ENCODE measurements at regions not wholly inside any gene's neighbourhood (a gene's known extent, or its start where the extent isn't known, plus 50 kb on each side); places are given as distances from the start of the nearest gene placed in this dataset.
A peak's percentile ranks its signal among the peaks of the same experiment; 100 is the strongest.

DNA sequence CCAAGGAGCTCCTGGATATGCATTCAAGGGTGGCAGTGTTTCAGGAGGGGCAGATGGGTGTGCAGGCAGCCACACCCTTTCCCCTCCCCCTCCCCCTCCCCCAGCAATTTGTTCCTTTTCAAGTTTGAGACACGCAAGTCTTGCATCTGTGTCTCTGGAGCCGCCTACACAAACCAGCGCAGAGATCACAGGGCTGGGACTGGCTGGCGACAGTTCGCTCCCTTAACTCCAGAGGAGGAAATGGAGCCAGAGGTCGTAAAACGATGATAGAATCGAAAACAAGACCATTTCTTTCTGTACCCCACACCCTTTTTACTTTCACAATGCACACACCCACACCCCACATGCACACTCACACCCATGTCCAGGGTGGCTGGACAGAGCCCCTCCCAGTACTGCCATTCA, 163.1 kb downstream of the LY86 start:
- no peak overlapping the region for H3K27ac Mint-ChIP-seq
- peaks cover 28% of the 10 kb centered on the region for H3K4me1 Mint-ChIP-seq (ENCODE audit: low read depth)

DNA sequence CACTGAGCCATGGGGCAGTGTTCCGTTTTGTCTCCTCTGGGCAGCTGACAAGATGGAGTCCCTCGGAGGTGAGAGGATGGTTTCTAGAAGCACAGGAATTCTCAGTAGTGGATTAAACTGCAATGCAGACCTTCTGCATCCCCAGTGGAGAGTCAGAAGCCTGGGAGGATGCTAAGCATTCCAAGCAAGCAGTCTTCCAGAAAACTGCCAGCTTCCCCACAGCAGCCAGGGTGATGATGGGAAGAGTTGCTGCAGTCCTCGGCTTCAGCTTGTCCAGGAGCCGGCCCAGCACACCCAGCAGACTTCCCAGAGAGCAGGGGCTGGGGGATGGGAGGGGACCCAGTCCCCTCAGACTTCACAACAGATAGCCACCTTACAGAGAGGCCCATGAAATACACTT, 163.6 kb downstream of the LY86 start:
- Mint-ChIP-seq H3K27ac (no peak overlapping the region), H3K9me3 (no peaks in the 10 kb centered on the region), H3K4me1 (ENCODE audit: low read depth) (peaks cover 28% of the 10 kb centered on the region), H3K4me3 (no peak overlapping the region; the same call in 1 of the 2 replicates), H3K36me3 (ENCODE audit: low read depth) (no peaks in the 10 kb centered on the region), H3K27me3 (ENCODE audit: insufficient read depth) (peaks cover 7% of the 10 kb centered on the region)
- TF ChIP-seq, protein P1, sequence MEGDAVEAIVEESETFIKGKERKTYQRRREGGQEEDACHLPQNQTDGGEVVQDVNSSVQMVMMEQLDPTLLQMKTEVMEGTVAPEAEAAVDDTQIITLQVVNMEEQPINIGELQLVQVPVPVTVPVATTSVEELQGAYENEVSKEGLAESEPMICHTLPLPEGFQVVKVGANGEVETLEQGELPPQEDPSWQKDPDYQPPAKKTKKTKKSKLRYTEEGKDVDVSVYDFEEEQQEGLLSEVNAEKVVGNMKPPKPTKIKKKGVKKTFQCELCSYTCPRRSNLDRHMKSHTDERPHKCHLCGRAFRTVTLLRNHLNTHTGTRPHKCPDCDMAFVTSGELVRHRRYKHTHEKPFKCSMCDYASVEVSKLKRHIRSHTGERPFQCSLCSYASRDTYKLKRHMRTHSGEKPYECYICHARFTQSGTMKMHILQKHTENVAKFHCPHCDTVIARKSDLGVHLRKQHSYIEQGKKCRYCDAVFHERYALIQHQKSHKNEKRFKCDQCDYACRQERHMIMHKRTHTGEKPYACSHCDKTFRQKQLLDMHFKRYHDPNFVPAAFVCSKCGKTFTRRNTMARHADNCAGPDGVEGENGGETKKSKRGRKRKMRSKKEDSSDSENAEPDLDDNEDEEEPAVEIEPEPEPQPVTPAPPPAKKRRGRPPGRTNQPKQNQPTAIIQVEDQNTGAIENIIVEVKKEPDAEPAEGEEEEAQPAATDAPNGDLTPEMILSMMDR (IDR thresholded peaks at IDR 0.05), result no peak
- DNase-seq, result no peak

More for the DNA sequence above, 163.1 kb downstream of the LY86 start:
- Mint-ChIP-seq H3K9me3 (no peaks in the 10 kb centered on the region), H3K27me3 (ENCODE audit: insufficient read depth) (peaks cover 8% of the 10 kb centered on the region), H3K4me3 (peak overlapping the region; percentile 38; the same call in 1 of the 2 replicates), H3K36me3 (ENCODE audit: low read depth) (no peaks in the 10 kb centered on the region)
- TF ChIP-seq, protein P1 (IDR thresholded peaks at IDR 0.05), result no peak
- no peak for DNase-seq

DNA sequence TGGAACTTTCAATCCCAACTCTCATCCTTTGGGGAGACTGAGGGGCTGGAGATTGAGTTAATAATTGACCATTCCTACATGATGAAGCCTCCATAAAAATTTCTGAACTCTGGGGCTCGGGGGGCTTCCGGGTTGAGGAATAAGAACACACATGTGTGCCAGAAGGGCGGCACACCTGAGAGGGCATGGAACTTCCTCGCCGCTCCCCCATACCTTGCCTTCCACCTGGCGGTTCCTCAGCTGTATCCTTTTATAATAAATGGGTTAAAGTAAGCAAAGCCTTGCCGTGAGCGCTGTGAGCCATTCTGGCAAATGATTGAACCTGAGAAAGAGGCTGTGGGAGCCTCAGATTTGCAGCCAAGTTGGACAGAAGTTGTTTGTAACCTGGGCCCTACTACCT, 164.8 kb downstream of the LY86 start:
- Mint-ChIP-seq H3K4me3 (no peak overlapping the region), H3K4me1 (ENCODE audit: low read depth) (peaks cover 28% of the 10 kb centered on the region), H3K27me3 (ENCODE audit: insufficient read depth) (peaks cover 5% of the 10 kb centered on the region), H3K9me3 (no peaks in the 10 kb centered on the region), H3K36me3 (ENCODE audit: low read depth) (no peaks in the 10 kb centered on the region), H3K27ac (no peak overlapping the region)
- TF ChIP-seq, protein P1 (IDR thresholded peaks at IDR 0.05), result no peak
- DNase-seq, result no peak

DNA sequence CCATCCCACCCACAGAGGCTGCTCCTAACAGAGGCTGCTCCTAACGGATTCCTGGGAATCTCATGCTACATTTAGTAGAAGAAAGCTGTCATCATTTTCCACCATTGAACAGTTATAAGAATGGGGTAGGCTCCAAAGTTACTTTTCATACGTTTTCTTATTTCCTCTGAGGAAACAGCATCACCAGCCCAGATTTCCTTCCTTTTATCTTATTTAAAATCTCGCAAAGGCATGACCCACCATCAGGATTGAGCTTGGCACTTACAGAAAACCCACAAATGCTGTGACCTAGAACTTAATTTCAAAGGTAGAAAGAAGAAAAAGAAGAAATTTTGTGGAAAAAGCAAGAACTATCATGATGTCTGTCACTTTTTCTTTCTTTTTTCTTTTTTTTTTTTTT, 168.0 kb downstream of the LY86 start:
- Mint-ChIP-seq H3K36me3 (ENCODE audit: low read depth) (no peaks in the 10 kb centered on the region), H3K9me3 (no peaks in the 10 kb centered on the region)
- DNase-seq, result no peak

DNA sequence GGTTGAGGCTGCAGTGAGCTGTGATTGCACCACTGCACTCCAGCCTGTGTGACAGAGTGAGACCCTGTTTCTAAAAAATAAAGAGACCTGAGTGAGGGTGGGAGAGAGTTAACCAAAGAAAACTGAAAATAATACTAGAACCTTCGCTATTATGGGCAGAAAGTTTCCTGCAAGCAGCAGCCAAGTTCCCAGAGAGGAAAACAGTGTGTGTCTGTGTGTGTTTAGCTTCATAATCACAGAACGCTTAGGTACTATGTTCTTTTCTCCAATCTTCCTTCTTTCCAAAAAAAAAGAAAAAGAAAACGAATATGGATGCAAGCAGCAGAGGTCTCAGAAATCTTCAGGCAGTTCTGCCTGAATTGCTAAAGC, 170.0 kb downstream of the LY86 start:
- TF ChIP-seq, protein P1 (IDR thresholded peaks at IDR 0.05), result no peak
- Mint-ChIP-seq H3K4me3 (no peak overlapping the region; the same call in 1 of the 2 replicates), H3K9me3 (no peaks in the 10 kb centered on the region; the same call in 1 of the 2 replicates), H3K27me3 (ENCODE audit: insufficient read depth) (peaks cover 5% of the 10 kb centered on the region; the same call in 1 of the 2 replicates), H3K27ac (no peak overlapping the region), H3K4me1 (ENCODE audit: low read depth) (peaks cover 11% of the 10 kb centered on the region; the same call in 1 of the 2 replicates), H3K36me3 (ENCODE audit: low read depth) (no peaks in the 10 kb centered on the region)
- no peak for DNase-seq

More for the DNA sequence above, 168.0 kb downstream of the LY86 start:
- peaks cover 5% of the 10 kb centered on the region for H3K27me3 Mint-ChIP-seq (ENCODE audit: insufficient read depth)
- H3K27ac Mint-ChIP-seq, result no peak overlapping the region
- H3K4me3 Mint-ChIP-seq, result no peak overlapping the region
- TF ChIP-seq, protein P1 (IDR thresholded peaks at IDR 0.05), result no peak
- peaks cover 19% of the 10 kb centered on the region for H3K4me1 Mint-ChIP-seq (ENCODE audit: low read depth)

Data from HFFc6 (cell line).